Neutrophil (primary cell): ENCODE measurements at regions not wholly inside any gene's neighbourhood (a gene's known extent, or its start where the extent isn't known, plus 50 kb on each side); places are given as distances from the start of the nearest gene placed in this dataset.
"Not testable (repeated sequence)": the region's sequence is repeated elsewhere in the genome, so short reads cannot be mapped to it uniquely, and the experiment has no call there.

ENCODE experiments used
- H3K27ac ChIP-seq: fragments of 200-600 bp; sonication (generic); 2 replicates; pipeline ENCODE4 v1.5.1; 2016; ENCODE audit warnings: mild to moderate bottlenecking, moderate library complexity
- H3K27me3 ChIP-seq: fragments of 200-600 bp; sonication (generic); 2 replicates; pipeline ENCODE4 v1.6.0; 2016; ENCODE audit warnings: mild to moderate bottlenecking
- H3K36me3 ChIP-seq: fragments of 200-600 bp; sonication (generic); 2 replicates; pipeline ENCODE4 v1.5.1; 2017
- H3K4me1 ChIP-seq, 2 experiments: fragments of 200-600 bp in 1 of 2; sonication (generic) in 1 of 2; 1 replicate in 1 of 2; 2 replicates in 1 of 2; pipeline versions ENCODE4 v1.5.1 to v1.6.1; 2013 to 2016; ENCODE audit warnings: low read depth in 1 of 2, low read length in 1 of 2, mild to moderate bottlenecking in 1 of 2, moderate library complexity in 1 of 2; ENCODE audit not compliant: control insufficient read depth in 1 of 2, insufficient read depth in 1 of 2
- H3K4me3 ChIP-seq, 2 experiments: fragments of 200-600 bp in 1 of 2; sonication (generic) in 1 of 2; 1 replicate in 1 of 2; 2 replicates in 1 of 2; pipeline ENCODE4 v1.5.1; 2013 to 2016; ENCODE audit warnings: low read depth in 1 of 2, low read length in 1 of 2, mild to moderate bottlenecking in 1 of 2, moderate library complexity in 1 of 2
- H3K9me3 ChIP-seq: fragments of 200-600 bp; sonication (generic); 2 replicates; pipeline ENCODE4 v1.5.1; 2016
- TF ChIP-seq, protein P1 (sequence below): fragments of 200-600 bp; sonication (generic); IDR thresholded peaks from 2 replicates; pipeline ENCODE4 v1.5.1; 2016; ENCODE audit warnings: antibody characterized with exemption

DNA sequence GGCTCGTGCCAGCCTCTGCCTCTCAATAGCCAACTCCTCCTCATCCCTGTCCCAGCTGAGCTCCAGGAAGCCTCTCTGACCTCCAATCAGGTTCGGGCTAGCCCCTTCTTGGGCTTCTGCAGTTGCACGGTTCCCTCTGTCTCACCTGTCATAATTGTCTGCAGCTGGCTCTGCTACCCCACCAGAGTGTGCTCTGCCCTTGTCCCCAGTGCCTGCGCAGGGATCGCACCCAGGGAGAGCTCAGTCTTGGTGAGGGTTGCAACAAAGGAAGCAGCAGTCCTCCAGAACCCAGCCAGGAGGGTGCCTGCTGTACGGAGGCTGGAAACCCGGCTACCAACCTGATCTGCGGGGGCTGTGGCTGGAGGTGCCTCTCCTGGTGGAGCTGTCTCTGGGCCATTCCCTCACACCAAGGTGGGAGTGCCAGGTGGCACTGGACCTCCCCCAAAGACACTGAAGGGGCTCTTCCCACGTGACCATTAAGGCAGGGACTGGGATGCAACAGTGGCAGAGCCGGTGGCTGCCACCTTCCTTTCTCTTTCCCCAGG, 63.5 kb upstream of the DMRTB1 start:
- H3K4me1 ChIP-seq: no peaks in the 10 kb centered on the region
- TF ChIP-seq, protein P1, sequence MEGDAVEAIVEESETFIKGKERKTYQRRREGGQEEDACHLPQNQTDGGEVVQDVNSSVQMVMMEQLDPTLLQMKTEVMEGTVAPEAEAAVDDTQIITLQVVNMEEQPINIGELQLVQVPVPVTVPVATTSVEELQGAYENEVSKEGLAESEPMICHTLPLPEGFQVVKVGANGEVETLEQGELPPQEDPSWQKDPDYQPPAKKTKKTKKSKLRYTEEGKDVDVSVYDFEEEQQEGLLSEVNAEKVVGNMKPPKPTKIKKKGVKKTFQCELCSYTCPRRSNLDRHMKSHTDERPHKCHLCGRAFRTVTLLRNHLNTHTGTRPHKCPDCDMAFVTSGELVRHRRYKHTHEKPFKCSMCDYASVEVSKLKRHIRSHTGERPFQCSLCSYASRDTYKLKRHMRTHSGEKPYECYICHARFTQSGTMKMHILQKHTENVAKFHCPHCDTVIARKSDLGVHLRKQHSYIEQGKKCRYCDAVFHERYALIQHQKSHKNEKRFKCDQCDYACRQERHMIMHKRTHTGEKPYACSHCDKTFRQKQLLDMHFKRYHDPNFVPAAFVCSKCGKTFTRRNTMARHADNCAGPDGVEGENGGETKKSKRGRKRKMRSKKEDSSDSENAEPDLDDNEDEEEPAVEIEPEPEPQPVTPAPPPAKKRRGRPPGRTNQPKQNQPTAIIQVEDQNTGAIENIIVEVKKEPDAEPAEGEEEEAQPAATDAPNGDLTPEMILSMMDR: no peak
- no peak overlapping the region for H3K4me3 ChIP-seq
- no peak overlapping the region for H3K27ac ChIP-seq
- no peaks in the 10 kb centered on the region for H3K36me3 ChIP-seq
- no peaks in the 10 kb centered on the region for H3K27me3 ChIP-seq
- H3K9me3 ChIP-seq: no peaks in the 10 kb centered on the region

DNA sequence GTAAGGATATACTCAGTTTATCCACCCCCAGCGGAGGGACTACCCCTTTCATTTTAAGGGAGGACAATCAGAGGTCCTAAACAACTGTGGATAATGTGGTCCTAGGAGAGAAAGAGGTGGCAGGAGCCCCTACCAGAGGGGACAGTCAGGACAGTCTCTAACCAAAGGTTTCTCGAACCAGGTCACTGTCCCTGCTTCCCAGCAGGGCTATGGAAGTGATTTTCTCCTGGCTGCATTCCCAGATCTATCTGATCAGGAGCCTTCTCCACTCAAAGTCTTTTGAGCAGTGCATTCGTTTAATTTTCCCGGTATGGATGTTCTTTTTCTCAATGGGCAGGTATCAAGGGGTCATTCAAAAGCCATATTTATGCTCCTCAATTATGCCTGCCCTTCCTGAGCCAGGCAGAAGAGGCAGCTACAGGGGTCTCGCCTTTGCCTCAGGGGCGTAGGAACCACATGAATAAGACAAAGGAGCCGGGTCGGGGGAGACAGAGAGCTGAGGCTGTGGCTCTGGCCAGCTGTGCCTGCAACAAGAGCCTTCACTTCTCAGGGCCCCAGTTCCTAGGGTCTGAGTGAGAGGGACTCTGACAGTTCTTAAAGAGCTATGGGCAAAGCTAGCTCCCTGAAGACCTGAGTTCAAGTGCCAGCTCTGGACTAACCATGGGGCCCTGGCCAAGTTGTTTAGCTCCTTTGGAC, 62.5 kb upstream of the DMRTB1 start:
- TF ChIP-seq, protein P1: no peak
- Histone ChIP-seq H3K36me3 (no peaks in the 10 kb centered on the region), H3K9me3 (no peaks in the 10 kb centered on the region), H3K27ac (no peak overlapping the region), H3K4me1 (no peaks in the 10 kb centered on the region), H3K27me3 (no peaks in the 10 kb centered on the region), H3K4me3 (no peak overlapping the region)

DNA sequence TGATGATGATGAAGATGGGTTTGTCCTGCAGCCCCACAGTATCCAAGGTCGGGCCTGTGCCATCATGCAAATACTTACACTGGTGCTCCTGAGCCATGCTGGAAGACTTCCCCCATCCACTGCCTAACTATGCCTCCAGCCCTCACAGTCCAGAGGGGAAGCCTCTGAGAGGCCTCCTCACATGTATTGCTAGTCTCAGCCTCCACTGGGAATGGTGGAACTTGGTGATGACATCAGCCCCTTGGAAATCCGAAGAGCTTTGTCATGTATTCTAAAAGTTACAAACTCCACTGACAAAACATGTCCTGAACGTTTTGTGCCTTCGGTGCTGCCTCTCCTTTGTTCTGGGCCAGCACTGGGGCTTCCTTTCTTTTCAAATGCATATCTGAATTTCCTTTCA, 61.1 kb upstream of the DMRTB1 start:
- H3K4me3 ChIP-seq: no peak overlapping the region
- TF ChIP-seq, protein P1: no peak

DNA sequence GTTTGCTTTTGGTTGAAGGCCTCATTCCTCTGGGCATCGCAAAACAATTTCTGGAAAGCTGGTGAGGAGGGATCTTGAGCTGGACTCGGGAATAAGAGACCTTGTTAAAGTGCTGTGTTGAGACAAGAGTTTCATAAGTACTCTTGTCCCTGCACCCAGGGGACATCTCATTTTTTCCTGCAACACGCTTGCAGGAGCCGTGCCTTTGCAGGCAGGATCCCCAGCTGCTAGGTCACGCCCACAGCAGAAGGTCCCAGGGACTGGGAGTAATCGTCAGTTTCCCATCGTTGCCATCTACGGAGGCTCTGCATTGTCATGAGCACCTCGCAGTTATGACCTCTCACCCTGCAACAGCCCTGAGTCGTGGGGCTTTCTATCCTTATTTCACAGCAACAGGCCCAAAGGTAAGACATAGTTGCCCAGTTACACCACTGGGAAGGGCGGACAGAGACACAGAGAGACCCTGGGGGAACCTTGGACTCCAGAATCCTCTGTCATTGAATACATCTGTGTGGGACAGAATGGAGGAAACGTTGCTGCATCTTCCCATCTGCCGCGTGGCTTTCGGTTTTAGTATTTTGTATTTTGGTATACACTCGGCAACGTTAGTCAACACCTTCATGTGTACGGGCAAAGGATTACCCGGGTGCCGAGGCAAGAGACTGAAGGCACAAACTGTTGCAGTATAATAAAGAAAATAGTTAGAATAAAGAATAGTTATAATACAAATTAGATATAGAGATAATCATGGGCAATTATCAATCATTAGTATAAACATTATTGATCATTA, 60.4 kb upstream of the DMRTB1 start:
- Histone ChIP-seq H3K4me3 (no peak overlapping the region), H3K27me3 (no peaks in the 10 kb centered on the region), H3K9me3 (no peaks in the 10 kb centered on the region), H3K27ac (no peak overlapping the region), H3K36me3 (no peaks in the 10 kb centered on the region), H3K4me1 (no peaks in the 10 kb centered on the region)
- TF ChIP-seq, protein P1: no peak

More for the DNA sequence above, 61.1 kb upstream of the DMRTB1 start:
- Histone ChIP-seq H3K27me3 (no peaks in the 10 kb centered on the region), H3K36me3 (no peaks in the 10 kb centered on the region), H3K27ac (no peak overlapping the region), H3K4me1 (no peaks in the 10 kb centered on the region), H3K9me3 (no peaks in the 10 kb centered on the region)

DNA sequence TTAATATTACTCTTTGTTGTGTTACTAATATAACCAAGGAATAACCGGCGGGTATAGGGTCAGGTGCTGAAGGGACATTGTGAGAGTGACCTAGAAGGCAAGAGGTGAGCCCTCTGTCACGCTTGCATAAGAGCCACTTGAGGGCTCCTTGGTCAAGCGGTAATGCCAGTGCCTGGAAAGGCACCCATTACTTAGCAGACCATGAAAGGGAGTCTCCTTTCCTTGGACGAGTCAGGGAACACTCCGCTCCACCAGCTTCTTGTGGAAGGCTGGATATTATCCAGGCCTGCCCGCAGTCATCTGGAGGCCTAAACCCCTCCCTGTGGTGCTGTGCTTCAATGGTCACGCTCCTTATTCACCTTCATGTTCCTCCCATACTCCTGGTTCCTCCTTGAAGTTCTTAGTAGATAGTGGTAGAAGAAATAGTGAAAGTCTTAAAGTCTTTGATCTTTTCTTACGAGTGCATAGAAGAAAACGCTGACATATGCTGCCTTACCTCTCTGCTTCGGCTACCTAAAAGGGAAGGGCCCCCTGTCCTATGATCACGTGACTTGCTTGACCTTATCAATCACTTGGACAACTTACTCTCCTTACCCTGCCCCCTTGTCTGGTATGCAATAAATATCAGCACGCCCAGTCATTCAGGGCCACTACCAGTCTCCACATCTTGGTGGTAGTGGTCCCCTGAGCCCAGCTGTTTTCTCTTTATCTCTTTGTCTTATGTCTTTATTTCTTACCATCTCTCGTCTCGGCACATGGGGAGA, 59.6 kb upstream of the DMRTB1 start:
- not testable (repeated sequence) for H3K4me3 ChIP-seq, H3K27ac ChIP-seq, H3K9me3 ChIP-seq, H3K4me1 ChIP-seq, H3K27me3 ChIP-seq, H3K36me3 ChIP-seq
